Neuron (in vitro differentiated cells): ENCODE measurements at regions not wholly inside any gene's neighbourhood (a gene's known extent, or its start where the extent isn't known, plus 50 kb on each side); places are given as distances from the start of the nearest gene placed in this dataset.

ENCODE experiments used
- H2AFZ ChIP-seq: one replicate; pipeline ENCODE4 v1.6.1; 2013; ENCODE audit warnings: low read depth, mild to moderate bottlenecking, inconsistent platforms, low read length, moderate library complexity
- H3K27me3 ChIP-seq: one replicate; pipeline ENCODE4 v1.6.1; 2013; ENCODE audit warnings: low read length; ENCODE audit not compliant: insufficient read depth
- H3K36me3 ChIP-seq: one replicate; pipeline ENCODE4 v1.6.1; 2013; ENCODE audit warnings: low read length; ENCODE audit not compliant: insufficient read depth
- H3K4me1 ChIP-seq: one replicate; pipeline ENCODE4 v1.6.1; 2013; ENCODE audit warnings: low read length; ENCODE audit not compliant: insufficient read depth
- H3K4me3 ChIP-seq: 2 replicates; pipeline ENCODE4 v1.5.1; 2013; ENCODE audit warnings: mild to moderate bottlenecking, low read length, moderate library complexity
- H3K9me3 ChIP-seq: one replicate; pipeline ENCODE4 v1.6.1; 2013; ENCODE audit warnings: low read length

DNA sequence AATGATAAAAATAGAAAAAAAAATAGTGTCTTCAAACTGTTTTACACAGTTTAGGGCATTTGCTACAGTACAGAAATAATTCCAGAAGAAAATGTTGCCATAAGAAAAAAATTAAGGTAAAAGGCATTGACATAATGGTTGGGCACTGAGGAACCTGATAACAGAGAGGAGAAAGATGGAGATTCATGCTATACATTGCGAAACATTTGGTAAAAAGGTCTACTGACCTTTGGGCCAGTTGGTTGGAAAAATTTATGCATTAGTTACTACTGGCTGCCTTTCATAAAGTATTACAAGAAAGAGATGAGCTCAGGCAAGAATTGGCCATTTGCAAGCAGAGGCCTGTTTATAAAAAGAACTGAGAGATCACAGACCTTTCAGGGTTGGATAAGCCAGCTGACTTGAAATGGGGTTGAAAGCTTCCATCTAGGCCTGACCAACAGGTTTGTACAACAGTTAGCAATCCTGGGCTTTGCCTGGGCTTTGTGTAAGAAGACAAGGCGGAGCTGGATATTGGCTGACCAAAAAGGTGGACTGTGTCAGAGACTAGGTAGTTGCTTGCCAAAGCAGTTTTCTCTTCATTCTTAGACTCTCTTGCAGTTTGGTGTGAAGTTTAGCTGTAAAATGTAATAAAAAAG is 166.6 kb upstream of the MCTP2 start:
- H3K36me3 ChIP-seq: no peaks in the 10 kb centered on the region
- no peak overlapping the region for H3K4me3 ChIP-seq
- H3K27me3 ChIP-seq: no peaks in the 10 kb centered on the region
- peaks cover 5% of the 10 kb centered on the region for H3K9me3 ChIP-seq
- H3K4me1 ChIP-seq: peaks cover 2% of the 10 kb centered on the region
- no peak overlapping the region for H2AFZ ChIP-seq

DNA sequence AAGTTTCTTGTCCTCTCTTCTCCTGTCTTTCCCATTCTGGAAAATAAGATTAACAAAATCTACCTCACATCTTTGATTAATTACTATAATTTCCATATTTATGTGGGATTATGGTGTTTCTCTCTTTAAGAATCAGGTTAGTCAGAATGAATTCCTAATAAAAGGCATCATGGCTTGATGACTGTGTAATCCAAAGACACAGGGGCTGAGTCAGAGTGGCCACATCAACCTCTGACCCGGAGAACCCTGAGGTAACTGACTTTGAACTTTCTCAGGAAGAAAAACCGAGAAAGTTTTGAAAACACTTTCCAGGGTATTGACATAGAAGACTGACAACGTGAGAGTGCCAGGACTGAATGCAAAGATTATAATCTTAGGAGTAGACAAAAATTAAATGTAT is 170.3 kb upstream of the MCTP2 start:
- Histone ChIP-seq H3K36me3 (no peaks in the 10 kb centered on the region), H3K4me1 (peaks cover 6% of the 10 kb centered on the region), H3K4me3 (no peak overlapping the region)

DNA sequence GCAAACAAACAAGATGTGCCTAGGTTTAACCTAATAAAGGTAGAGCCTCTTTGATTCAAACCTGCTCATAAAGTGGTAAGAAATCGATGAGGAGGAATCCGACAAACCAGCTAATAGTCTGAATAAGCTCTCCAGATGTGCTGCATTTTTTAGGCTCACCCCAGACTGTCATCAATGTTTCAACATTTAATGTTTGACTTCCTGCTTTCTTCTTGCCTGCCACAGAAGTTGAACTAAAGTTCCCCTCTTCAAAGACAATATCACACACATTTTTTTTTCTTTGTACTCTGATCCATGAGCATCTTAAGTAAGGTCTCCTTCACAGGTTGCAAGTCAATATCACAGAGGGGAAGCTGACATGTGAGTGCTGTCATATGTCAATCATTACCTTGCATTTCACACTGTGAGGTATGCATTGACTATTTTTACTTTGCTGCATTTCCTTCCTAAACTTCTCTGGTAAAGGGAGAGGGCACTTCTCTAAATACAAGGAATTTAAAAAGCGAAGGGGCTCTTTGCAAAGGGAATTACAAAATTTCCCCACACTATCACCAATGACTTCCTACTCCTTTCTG is 172.3 kb upstream of the MCTP2 start:
- no peak overlapping the region for H2AFZ ChIP-seq
- no peaks in the 10 kb centered on the region for H3K36me3 ChIP-seq
- no peak overlapping the region for H3K4me3 ChIP-seq
- H3K27me3 ChIP-seq: no peaks in the 10 kb centered on the region
- peaks cover 6% of the 10 kb centered on the region for H3K4me1 ChIP-seq
- H3K9me3 ChIP-seq: no peaks in the 10 kb centered on the region

More for the DNA sequence above, 170.3 kb upstream of the MCTP2 start:
- H3K9me3 ChIP-seq: no peaks in the 10 kb centered on the region
- H3K27me3 ChIP-seq: no peaks in the 10 kb centered on the region
- H2AFZ ChIP-seq: no peak overlapping the region

DNA sequence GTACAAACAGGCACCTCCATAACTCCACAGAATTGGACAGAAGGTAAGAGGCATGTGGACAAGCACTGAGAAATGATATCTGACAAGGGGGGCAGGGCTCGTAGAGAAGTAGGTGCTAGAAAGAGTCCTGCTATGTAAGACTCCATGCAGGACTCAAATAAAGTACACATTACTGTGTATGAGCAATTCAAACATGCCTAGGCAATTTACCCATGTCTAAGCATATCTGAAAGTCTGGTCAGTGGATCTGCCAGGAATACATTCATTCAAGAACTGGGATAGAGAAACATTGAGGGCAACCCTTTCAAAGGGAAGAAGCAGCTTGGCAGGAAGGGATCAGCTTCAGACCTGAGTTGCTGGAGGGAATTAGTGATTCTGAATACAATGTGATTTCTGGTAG is 174.1 kb upstream of the MCTP2 start:
- H2AFZ ChIP-seq: no peak overlapping the region

DNA sequence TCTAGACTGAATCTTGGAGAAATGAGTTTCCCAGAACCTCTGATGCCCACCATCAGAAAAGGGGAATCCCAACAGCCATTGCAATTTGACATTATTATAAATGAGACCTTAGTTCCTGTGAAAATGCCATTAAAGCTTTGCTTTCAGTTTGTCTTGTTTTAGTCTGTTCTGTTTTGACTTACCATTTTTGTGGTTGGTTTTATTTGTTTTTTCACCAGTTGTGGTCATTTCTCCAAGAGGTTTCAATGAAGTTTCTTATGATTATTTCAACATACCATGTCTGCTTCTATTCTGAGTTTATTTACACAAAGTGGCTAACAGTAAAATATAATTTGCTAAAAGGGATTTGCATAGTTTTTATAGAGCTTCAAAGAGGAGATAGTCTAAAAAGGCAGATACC is 175.0 kb upstream of the MCTP2 start:
- H3K4me1 ChIP-seq: peaks cover 10% of the 10 kb centered on the region
- H3K9me3 ChIP-seq: no peaks in the 10 kb centered on the region
- no peaks in the 10 kb centered on the region for H3K27me3 ChIP-seq
- H3K4me3 ChIP-seq: no peak overlapping the region
- no peak overlapping the region for H2AFZ ChIP-seq
- no peaks in the 10 kb centered on the region for H3K36me3 ChIP-seq

More for the DNA sequence above, 174.1 kb upstream of the MCTP2 start:
- no peak overlapping the region for H3K4me3 ChIP-seq
- peaks cover 10% of the 10 kb centered on the region for H3K4me1 ChIP-seq
- H3K36me3 ChIP-seq: no peaks in the 10 kb centered on the region
- H3K27me3 ChIP-seq: no peaks in the 10 kb centered on the region
- no peaks in the 10 kb centered on the region for H3K9me3 ChIP-seq

DNA sequence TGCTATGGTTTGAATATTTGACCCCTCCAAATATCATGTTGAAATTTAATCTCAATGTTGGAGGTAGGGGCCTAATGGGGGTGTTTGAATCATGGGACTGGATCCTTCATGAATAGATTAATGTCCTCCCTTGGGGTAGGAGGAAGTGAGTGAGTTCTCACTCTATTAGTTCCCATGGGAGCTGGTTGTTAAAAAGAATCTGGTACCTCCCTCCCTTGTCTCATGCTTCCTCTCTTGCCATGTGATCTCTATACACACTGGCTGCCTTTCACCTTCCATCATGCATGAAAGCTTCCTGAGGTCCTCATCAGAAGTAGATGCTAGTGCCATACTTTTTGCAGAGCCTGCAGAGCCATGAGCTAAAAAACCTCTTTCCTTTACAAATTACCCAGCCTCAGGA is 177.7 kb upstream of the MCTP2 start:
- no peak overlapping the region for H2AFZ ChIP-seq
- H3K27me3 ChIP-seq: no peaks in the 10 kb centered on the region
- no peaks in the 10 kb centered on the region for H3K36me3 ChIP-seq
- H3K4me3 ChIP-seq: no peak overlapping the region
- no peaks in the 10 kb centered on the region for H3K9me3 ChIP-seq
- peaks cover 3% of the 10 kb centered on the region for H3K4me1 ChIP-seq

DNA sequence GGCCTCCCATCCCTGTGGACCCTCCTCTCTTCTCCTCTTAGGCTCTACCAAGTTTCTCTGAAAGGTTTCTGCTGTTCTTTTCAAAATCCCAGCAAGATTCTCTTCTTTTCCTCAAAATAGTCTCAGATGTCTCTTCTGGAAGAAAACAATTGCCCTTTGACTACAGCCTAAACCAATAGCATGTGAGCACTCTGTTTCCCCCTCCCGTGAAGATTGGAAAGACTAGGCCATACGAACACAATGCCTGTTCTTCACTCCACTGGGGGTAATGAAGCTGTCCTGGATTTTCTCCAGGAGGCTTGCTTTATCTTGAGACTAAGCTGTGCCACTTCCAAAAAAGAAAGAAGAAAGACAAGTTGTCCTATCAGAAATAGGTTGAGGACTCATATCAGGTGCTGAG is 178.7 kb upstream of the MCTP2 start:
- no peaks in the 10 kb centered on the region for H3K27me3 ChIP-seq
- no peaks in the 10 kb centered on the region for H3K36me3 ChIP-seq
- no peak overlapping the region for H2AFZ ChIP-seq
- H3K4me1 ChIP-seq: peaks cover 3% of the 10 kb centered on the region
- no peaks in the 10 kb centered on the region for H3K9me3 ChIP-seq
- no peak overlapping the region for H3K4me3 ChIP-seq

DNA sequence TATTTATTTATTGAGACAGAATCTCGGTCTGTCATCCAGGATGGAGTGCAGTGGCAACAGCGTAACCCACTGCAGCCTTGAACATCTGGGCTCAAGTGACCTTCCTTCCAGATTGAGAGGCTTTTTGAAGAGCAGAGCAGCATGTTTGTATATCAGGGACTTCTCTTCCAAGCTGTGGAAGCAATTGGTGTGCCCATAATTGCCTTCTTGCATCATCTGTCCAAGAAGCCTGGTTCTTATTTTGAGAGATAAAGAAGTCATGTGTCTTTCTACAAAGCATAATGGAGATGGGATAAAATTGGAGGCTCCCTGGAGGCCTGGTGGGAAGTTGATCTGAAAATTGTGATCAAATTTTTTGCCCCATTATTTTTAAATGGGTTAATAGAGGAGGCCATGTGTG is 183.8 kb upstream of the MCTP2 start:
- Histone ChIP-seq H2AFZ (no peak overlapping the region), H3K27me3 (no peaks in the 10 kb centered on the region), H3K4me1 (peaks cover 4% of the 10 kb centered on the region), H3K4me3 (no peak overlapping the region), H3K9me3 (no peaks in the 10 kb centered on the region), H3K36me3 (no peaks in the 10 kb centered on the region)

DNA sequence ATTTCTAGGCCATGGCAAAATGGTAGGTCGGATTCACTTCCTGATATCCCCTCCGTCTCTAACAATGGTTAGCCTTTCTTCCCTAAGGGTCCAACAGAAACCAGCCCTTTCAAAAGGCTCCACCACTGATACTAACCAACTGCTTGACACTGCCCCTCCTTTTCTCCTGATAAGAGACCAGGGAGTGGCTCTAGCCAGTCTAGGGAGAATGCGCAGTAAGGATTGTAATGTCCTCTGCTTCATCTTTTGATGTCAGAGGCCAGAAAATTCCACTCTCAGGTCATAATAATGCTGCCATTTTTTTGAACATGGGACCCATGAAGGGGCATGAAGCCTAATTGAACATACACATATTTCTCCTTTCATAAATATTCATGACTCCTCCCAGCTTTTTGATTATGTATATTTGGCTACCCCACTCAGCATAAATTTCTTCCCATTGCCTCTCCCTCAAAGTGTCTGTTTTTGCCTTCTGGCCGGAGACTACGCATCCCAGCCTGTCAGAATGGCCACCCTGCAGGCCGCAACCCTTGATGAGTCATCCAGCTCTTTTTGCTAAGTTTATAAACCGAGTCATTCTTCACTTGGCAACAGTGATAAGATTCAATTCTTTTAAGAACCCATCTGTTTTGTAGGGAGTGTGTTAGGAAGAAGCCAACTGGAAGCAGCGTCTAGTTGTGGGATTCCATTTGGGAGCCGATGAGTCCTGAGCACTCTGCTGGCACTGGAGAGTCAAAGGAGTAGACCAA is 189.0 kb upstream of the MCTP2 start:
- H3K4me3 ChIP-seq: no peak overlapping the region
- H3K9me3 ChIP-seq: no peaks in the 10 kb centered on the region
- H3K4me1 ChIP-seq: peaks cover 7% of the 10 kb centered on the region
- H3K27me3 ChIP-seq: no peaks in the 10 kb centered on the region
- H3K36me3 ChIP-seq: no peaks in the 10 kb centered on the region
- no peak overlapping the region for H2AFZ ChIP-seq

DNA sequence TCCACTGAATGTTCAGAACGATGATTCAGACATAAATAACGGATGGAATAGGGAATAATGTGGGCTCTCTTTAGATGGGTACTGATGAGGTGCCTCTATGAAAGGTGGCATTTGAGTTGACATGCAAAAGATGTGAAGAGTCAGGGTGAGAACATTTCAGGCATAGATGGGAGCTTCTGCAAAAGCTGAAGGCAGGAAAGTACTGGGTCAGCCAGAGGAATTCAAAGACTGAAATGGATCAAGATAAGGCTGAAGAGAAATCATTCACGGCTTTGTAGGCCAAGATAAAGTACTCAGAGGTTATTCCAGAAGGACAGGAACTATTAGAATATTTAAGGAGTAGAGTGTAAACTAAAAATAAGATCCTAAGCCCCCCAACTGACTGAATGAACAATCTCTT is 189.6 kb upstream of the MCTP2 start:
- Histone ChIP-seq H3K27me3 (no peaks in the 10 kb centered on the region), H3K36me3 (no peaks in the 10 kb centered on the region), H3K4me1 (peaks cover 7% of the 10 kb centered on the region), H3K9me3 (no peaks in the 10 kb centered on the region), H2AFZ (no peak overlapping the region), H3K4me3 (no peak overlapping the region)

DNA sequence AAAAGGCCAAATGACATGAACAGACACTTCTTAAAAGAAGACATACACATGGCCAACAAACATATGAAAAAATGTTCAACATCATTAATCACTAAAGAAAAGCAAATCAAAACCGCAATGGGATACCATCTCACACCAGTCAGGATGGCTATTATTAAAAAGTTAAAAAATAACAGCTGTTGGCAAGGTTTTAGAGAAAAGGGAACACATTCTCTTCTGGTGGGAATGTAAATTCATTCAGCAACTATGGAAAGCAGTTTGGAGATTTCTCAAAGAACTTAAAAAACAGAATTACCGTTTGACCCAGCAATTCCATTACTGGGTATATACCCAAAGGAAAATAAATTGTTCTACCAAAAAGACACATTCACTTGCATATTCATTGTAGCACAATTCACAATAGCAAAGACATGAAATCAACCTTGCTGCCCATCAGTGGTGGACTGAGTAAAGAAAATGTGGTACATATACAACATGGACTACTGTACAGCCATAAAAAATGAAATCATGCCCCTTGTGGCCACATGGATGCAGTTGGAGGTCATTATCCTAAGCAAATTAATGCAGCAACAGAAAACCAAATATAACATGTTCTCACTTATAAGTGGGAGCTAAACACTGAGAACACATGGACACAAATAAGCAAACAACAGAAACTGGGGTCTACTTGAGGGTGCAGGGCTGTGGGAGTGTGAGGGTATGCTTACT is 190.7 kb upstream of the MCTP2 start:
- no peaks in the 10 kb centered on the region for H3K36me3 ChIP-seq
- H3K4me1 ChIP-seq: peaks cover 7% of the 10 kb centered on the region
- H3K4me3 ChIP-seq: no peak overlapping the region
- H2AFZ ChIP-seq: no peak overlapping the region
- H3K27me3 ChIP-seq: no peaks in the 10 kb centered on the region
- no peaks in the 10 kb centered on the region for H3K9me3 ChIP-seq

DNA sequence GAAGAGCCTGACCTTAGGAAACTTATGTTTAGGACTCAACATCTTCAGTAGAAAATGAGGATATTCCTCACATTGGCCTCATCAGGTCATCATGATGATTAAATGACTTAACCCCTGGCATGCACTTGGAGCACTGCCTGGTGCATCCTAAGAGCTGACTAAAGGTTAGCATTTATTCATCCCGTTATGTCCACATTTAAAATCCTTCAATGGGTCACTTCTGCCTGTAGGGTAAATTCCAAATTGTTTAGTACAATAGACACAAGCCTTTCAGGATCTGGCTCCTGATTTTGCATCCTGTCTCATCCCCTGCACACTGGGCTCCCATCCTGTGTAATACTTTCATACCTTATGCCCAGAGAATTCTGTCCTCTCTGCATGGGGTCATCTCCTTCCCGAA is 195.2 kb upstream of the MCTP2 start:
- Histone ChIP-seq H3K36me3 (no peaks in the 10 kb centered on the region), H3K9me3 (no peaks in the 10 kb centered on the region), H3K4me1 (no peaks in the 10 kb centered on the region), H3K27me3 (no peaks in the 10 kb centered on the region), H2AFZ (no peak overlapping the region), H3K4me3 (no peak overlapping the region)

DNA sequence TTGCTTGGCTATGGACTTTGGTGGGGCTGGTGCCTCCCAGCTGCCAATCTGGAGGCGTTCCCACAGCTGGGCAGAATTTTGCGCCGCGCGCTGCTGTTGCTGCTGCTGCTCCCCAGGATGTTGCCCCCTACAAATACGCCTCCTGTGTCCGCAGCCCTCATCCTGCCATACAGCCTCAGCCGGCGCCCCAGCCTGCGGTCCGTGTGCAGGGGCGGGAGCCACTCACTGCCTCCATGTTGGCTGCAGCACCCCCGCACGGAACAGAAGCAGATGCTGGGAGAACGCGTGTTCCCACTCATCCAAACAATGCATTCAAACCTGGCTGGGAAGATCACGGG is 197.7 kb upstream of the MCTP2 start:
- Histone ChIP-seq H3K4me1 (no peaks in the 10 kb centered on the region), H3K27me3 (no peaks in the 10 kb centered on the region), H3K9me3 (no peaks in the 10 kb centered on the region), H3K4me3 (no peak overlapping the region), H3K36me3 (no peaks in the 10 kb centered on the region), H2AFZ (no peak overlapping the region)
